Astrocyte of the cerebellum (primary cell): ENCODE measurements at regions not wholly inside any gene's neighbourhood (a gene's known extent, or its start where the extent isn't known, plus 50 kb on each side); places are given as distances from the start of the nearest gene placed in this dataset.

Experiments
- DNase-seq: peaks from one replicate; pipeline ENCODE4 v3.0.0-alpha.2; 2011; ENCODE audit warnings: low read depth
- H3K4me3 ChIP-seq: 2 replicates; pipeline ENCODE4 v1.5.1; 2011; ENCODE audit warnings: mild to moderate bottlenecking, low read depth, low read length, moderate library complexity
- CTCF ChIP-seq: IDR thresholded peaks from 2 replicates; pipeline ENCODE4 v1.5.1; 2012; ENCODE audit warnings: low read length, low read depth, moderate library complexity, mild to moderate bottlenecking; ENCODE audit errors: missing control alignments
- in situ Hi-C: cut with HindIII; loops from 2 replicates; pipeline ENCODE4 v1.10.0; 2017; ENCODE audit warnings: low sequenced_read_pairs

- H3K4me3 ChIP-seq, result no peak overlapping the region
- TF ChIP-seq CTCF, result no peak
- in situ Hi-C loops, result no loop called here
- no peak for DNase-seq
Observed at GRCh38 chr3:19029837-19030521, 118.3 kb upstream of the KCNH8 start.

GRCh38 chr3:19025441-19025840 is 122.9 kb upstream of the KCNH8 start:
- in situ Hi-C loops, result no loop called here
- no peak for DNase-seq
- TF ChIP-seq CTCF, result no peak
- no peak overlapping the region for H3K4me3 ChIP-seq

GRCh38 chr3:19022546-19022945 is 125.8 kb upstream of the KCNH8 start:
- no peak for DNase-seq
- TF ChIP-seq CTCF, result no peak
- no peak overlapping the region for H3K4me3 ChIP-seq
- in situ Hi-C loops, result no loop called here

- no peak for DNase-seq
- in situ Hi-C loops, result no loop called here
- H3K4me3 ChIP-seq, result no peak overlapping the region
- no peak for TF ChIP-seq CTCF
Observed at GRCh38 chr3:19016851-19017250, 131.5 kb upstream of the KCNH8 start.

GRCh38 chr3:19013879-19014278 is 134.4 kb upstream of the KCNH8 start:
- no peak for DNase-seq
- no peak overlapping the region for H3K4me3 ChIP-seq
- in situ Hi-C loops, result no loop called here
- TF ChIP-seq CTCF, result no peak

- in situ Hi-C loops, result no loop called here
- TF ChIP-seq CTCF, result no peak
- no peak for DNase-seq
- no peak overlapping the region for H3K4me3 ChIP-seq
Observed at GRCh38 chr3:19012846-19013245, 135.5 kb upstream of the KCNH8 start.
